HG02588 (cell line): ENCODE measurements at regions not wholly inside any gene's neighbourhood (a gene's known extent, or its start where the extent isn't known, plus 50 kb on each side); places are given as distances from the start of the nearest gene placed in this dataset.
"Not testable (repeated sequence)": the region's sequence is repeated elsewhere in the genome, so short reads cannot be mapped to it uniquely, and the experiment has no call there.

Source experiments
- ATAC-seq: cut with Tn5 transposase; IDR thresholded peaks from one replicate; pipeline ENCODE4 v1.9.1; 2021; ENCODE audit warnings: mild to moderate bottlenecking, moderate library complexity; ENCODE audit not compliant: unreplicated experiment

- ATAC-seq, result no peak
Observed at GRCh38 chr1:213702703-213703102, 285.1 kb upstream of the PROX1 start.

- ATAC-seq, result no peak
Observed at GRCh38 chr1:213704941-213705340, 282.8 kb upstream of the PROX1 start.

GRCh38 chr1:213711833-213712490, 275.8 kb upstream of the PROX1 start:
- ATAC-seq, result not testable (repeated sequence)

GRCh38 chr1:213714645-213715044, 273.1 kb upstream of the PROX1 start:
- ATAC-seq, result no peak

- ATAC-seq, result no peak
Observed at GRCh38 chr1:213715182-213715581, 272.6 kb upstream of the PROX1 start.

- no peak for ATAC-seq
Observed at GRCh38 chr1:213719462-213719861, 268.3 kb upstream of the PROX1 start.

- no peak for ATAC-seq
Observed at GRCh38 chr1:213720032-213720431, 267.7 kb upstream of the PROX1 start.

- no peak for ATAC-seq
Observed at GRCh38 chr1:213723187-213723586, 264.6 kb upstream of the PROX1 start.

- no peak for ATAC-seq
Observed at GRCh38 chr1:213724640-213725536, 262.9 kb upstream of the PROX1 start.

GRCh38 chr1:213727853-213728592, 259.8 kb upstream of the PROX1 start:
- no peak for ATAC-seq

GRCh38 chr1:213728593-213729536, 258.9 kb upstream of the PROX1 start:
- no peak for ATAC-seq

GRCh38 chr1:213733705-213734104, 254.1 kb upstream of the PROX1 start:
- ATAC-seq, result no peak

- no peak for ATAC-seq
Observed at GRCh38 chr1:213737398-213738035, 250.3 kb upstream of the PROX1 start.

- ATAC-seq, result no peak
Observed at GRCh38 chr1:213738658-213739057, 249.1 kb upstream of the PROX1 start.

GRCh38 chr1:213742992-213743391, 244.8 kb upstream of the PROX1 start:
- ATAC-seq, result no peak

GRCh38 chr1:213744780-213745179, 243.0 kb upstream of the PROX1 start:
- no peak for ATAC-seq

- ATAC-seq, result no peak
Observed at GRCh38 chr1:213745451-213745850, 242.3 kb upstream of the PROX1 start.

GRCh38 chr1:213749558-213749957, 238.2 kb upstream of the PROX1 start:
- no peak for ATAC-seq

- ATAC-seq, result no peak
Observed at GRCh38 chr1:213750231-213751063, 237.3 kb upstream of the PROX1 start.
